Ascending aorta (tissue), 2 donors: ENCODE measurements at regions not wholly inside any gene's neighbourhood (a gene's known extent, or its start where the extent isn't known, plus 50 kb on each side); places are given as distances from the start of the nearest gene placed in this dataset.

Experiments
- DNase-seq, 2 donors: peaks; one replicate each; pipeline ENCODE4 v3.0.0-alpha.2; 2019; ENCODE audit warnings: low spot score in 2 of 2
- H3K27ac ChIP-seq, 2 donors: fragments of 200-600 bp; sonication (generic); one replicate each; pipeline ENCODE4 v1.5.1; 2016 to 2017; ENCODE audit warnings: mild to moderate bottlenecking in 1 of 2
- H3K27me3 ChIP-seq: fragments of 200-600 bp; sonication (generic); one replicate; pipeline ENCODE4 v1.5.1; 2017
- H3K36me3 ChIP-seq, 2 donors: fragments of 200-600 bp; sonication (generic); one replicate each; pipeline ENCODE4 v1.5.1; 2016
- H3K4me1 ChIP-seq, 2 donors: fragments of 200-600 bp; sonication (generic); one replicate each; pipeline ENCODE4 v1.5.1; 2016 to 2017; ENCODE audit warnings: mild to moderate bottlenecking in 1 of 2
- H3K4me3 ChIP-seq, 2 donors: fragments of 200-600 bp; sonication (generic); one replicate each; pipeline ENCODE4 v1.5.1; 2016 to 2017; ENCODE audit warnings: mild to moderate bottlenecking in 1 of 2
- H3K9me3 ChIP-seq, 2 donors: fragments of 200-600 bp; sonication (generic); one replicate each; pipeline ENCODE4 v1.5.1; 2016
- intact Hi-C: fragments of 100-400 bp; cut with DNase I; formaldehyde crosslinking; loops from one replicate; pipeline ENCODE4 v1.15.1; 2023
- TF ChIP-seq, protein P1 (sequence below), 3 experiments: fragments of 200-600 bp in 2 of 3; fragments of 450-650 bp in 1 of 3; sonication (generic) in 2 of 3; IDR thresholded peaks; one replicate each; pipeline ENCODE4 v1.5.1; 2016 to 2019; ENCODE audit warnings: antibody characterized with exemption in 3 of 3, mild to moderate bottlenecking in 1 of 3, moderate library complexity in 1 of 3

DNA sequence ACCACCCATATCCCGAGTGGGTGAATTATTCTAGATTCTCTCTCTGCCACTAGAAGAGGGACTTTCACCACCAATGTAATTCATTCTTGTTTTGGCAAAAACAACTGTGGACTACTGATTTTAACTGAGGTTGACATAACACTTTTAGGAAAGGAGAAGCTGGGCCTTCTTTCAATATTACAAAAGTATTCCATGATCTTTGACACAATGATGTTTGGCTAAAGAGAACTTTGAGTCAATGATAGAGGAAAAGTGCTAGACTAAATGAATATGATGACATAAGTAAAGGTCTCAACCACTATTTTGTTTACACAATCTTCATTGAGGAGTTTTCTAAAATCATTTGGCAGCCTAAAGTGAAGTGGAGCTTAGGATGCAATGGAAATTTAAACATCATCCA lies 336.9 kb upstream of the PDE4D start:
- TF ChIP-seq, protein P1, sequence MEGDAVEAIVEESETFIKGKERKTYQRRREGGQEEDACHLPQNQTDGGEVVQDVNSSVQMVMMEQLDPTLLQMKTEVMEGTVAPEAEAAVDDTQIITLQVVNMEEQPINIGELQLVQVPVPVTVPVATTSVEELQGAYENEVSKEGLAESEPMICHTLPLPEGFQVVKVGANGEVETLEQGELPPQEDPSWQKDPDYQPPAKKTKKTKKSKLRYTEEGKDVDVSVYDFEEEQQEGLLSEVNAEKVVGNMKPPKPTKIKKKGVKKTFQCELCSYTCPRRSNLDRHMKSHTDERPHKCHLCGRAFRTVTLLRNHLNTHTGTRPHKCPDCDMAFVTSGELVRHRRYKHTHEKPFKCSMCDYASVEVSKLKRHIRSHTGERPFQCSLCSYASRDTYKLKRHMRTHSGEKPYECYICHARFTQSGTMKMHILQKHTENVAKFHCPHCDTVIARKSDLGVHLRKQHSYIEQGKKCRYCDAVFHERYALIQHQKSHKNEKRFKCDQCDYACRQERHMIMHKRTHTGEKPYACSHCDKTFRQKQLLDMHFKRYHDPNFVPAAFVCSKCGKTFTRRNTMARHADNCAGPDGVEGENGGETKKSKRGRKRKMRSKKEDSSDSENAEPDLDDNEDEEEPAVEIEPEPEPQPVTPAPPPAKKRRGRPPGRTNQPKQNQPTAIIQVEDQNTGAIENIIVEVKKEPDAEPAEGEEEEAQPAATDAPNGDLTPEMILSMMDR (IDR thresholded peaks at IDR 0.05): no peak
- Histone ChIP-seq H3K36me3 (no peaks in the 10 kb centered on the region), H3K27ac (no peak overlapping the region), H3K4me1 (no peaks in the 10 kb centered on the region), H3K27me3 (no peaks in the 10 kb centered on the region), H3K4me3 (no peak overlapping the region), H3K9me3 (no peaks in the 10 kb centered on the region)
- intact Hi-C loops: no loop called here
- no peak for DNase-seq

DNA sequence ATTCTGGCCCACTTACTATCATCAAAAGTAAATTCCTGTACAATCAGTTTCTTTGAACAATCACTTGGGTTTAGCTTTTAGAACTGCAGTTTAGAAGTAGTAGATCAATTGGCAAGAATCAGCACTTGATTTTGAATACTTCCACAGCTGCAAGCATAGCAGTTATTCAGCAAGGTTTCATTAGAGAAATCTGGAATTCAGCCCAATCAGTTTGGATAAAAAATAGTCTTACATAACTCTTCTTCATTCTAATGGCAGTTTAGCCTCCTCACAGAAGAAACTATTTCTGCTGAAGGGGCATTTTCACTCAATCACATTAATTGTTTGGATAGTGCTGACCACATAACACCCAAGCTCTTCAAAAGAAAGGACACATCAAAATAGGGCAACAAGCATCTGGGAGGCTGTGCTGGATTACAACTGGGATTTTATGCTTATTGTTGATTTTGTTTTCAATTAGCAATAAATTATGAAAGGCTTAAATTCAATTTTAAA lies 336.2 kb upstream of the PDE4D start:
- no peak overlapping the region for H3K27ac ChIP-seq

DNA sequence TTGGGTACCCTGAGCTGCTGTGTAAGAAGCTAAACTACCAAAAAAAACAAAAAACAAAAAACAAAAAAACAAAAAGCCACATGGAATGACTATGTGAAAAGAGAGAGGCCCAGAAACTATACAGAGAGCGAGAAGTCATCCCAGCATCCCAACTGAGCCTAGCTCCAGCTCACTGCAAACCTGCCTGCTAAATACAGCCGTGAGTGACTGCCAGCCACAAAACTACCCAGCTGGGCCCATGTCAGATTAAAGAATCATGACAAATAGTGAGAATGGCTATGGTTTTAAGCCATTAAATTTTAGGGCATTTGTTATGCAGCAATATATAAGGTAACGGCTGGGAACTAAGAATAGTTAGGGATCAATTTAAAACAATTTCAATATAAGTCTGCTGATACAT lies 335.1 kb upstream of the PDE4D start:
- Histone ChIP-seq H3K9me3 (no peaks in the 10 kb centered on the region), H3K36me3 (no peaks in the 10 kb centered on the region), H3K27ac (no peak overlapping the region), H3K4me3 (no peak overlapping the region), H3K4me1 (no peaks in the 10 kb centered on the region), H3K27me3 (no peaks in the 10 kb centered on the region)
- TF ChIP-seq, protein P1 (IDR thresholded peaks at IDR 0.05): no peak
- intact Hi-C loops: no loop called here
- no peak for DNase-seq

More for the DNA sequence above, 336.2 kb upstream of the PDE4D start:
- TF ChIP-seq, protein P1 (IDR thresholded peaks at IDR 0.05): no peak
- Histone ChIP-seq H3K9me3 (no peaks in the 10 kb centered on the region), H3K4me3 (no peak overlapping the region), H3K36me3 (no peaks in the 10 kb centered on the region), H3K27me3 (no peaks in the 10 kb centered on the region), H3K4me1 (no peaks in the 10 kb centered on the region)
- intact Hi-C loops: no loop called here
- no peak for DNase-seq

DNA sequence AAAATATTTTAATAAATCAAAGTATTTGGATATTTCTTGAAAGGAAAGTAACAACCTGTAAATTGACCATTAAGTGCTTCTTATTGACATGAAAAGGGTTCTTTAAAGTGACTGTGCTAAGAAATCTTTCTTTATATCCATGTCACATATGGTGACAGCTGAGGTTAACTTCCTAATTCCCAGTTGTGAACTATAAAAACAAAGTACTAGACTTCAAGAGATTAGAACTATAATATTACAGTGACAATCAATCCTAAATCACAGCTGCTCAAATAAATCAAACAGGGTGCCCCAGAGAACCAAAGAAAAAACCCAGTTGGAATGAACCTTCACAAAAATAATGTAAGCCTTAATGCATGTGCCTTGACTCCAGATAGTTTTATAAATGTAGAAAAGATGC lies 332.6 kb upstream of the PDE4D start:
- no peaks in the 10 kb centered on the region for H3K27me3 ChIP-seq
- H3K9me3 ChIP-seq: no peaks in the 10 kb centered on the region
- no peak for DNase-seq
- H3K4me1 ChIP-seq: no peaks in the 10 kb centered on the region
- no peak overlapping the region for H3K4me3 ChIP-seq
- no peak overlapping the region for H3K27ac ChIP-seq
- intact Hi-C loops: no loop called here
- TF ChIP-seq, protein P1 (IDR thresholded peaks at IDR 0.05): no peak
- no peaks in the 10 kb centered on the region for H3K36me3 ChIP-seq

DNA sequence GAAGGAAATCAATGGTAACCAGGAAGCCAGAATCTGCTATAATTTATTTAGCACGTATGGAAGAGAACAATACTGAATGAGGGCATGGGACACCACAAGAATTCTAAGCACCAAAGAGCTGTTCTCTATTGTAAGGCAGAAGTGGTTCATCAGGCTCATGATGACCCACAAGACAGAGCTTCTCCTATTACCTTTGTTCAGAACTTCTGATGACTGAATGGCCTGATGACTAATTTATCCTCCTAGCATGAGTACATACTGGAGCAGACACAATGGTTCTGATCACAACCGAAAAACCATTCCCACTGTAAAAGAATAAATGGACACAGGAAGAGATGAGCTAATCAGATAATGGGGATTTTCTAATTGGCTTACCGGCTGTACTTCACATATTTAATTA lies 329.8 kb upstream of the PDE4D start:
- TF ChIP-seq, protein P1 (IDR thresholded peaks at IDR 0.05): no peak
- H3K4me1 ChIP-seq: no peaks in the 10 kb centered on the region
- intact Hi-C loops: no loop called here
- no peaks in the 10 kb centered on the region for H3K27me3 ChIP-seq
- DNase-seq: no peak
- no peak overlapping the region for H3K27ac ChIP-seq
- no peaks in the 10 kb centered on the region for H3K36me3 ChIP-seq
- no peak overlapping the region for H3K4me3 ChIP-seq
- no peaks in the 10 kb centered on the region for H3K9me3 ChIP-seq

DNA sequence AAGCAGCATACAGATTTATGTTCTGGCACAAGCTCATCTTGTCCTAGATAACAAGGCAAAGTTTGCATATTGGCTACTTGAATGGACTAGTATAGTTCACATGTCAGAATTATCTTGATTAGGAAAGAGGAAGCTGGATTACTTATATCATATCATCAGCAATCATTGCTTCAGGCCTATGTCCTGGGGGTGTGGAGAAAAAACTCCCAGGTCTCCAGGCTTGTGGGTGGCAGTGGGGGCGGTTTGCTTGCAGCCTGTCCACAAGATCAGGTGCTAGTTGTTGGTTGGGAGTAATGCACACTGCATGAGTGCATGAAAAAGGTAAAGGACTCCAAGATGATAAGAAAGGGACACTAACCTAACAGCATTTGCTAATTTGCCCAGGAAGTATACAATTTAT lies 326.4 kb upstream of the PDE4D start:
- no peaks in the 10 kb centered on the region for H3K9me3 ChIP-seq
- TF ChIP-seq, protein P1 (IDR thresholded peaks at IDR 0.05): no peak
- H3K27ac ChIP-seq: no peak overlapping the region
- no peaks in the 10 kb centered on the region for H3K4me1 ChIP-seq
- no peak overlapping the region for H3K4me3 ChIP-seq
- H3K27me3 ChIP-seq: no peaks in the 10 kb centered on the region
- no peaks in the 10 kb centered on the region for H3K36me3 ChIP-seq
- intact Hi-C loops: no loop called here
- DNase-seq: no peak
